ENCODE measurements at regions not wholly inside any gene's neighbourhood (a gene's known extent, or its start where the extent isn't known, plus 50 kb on each side); places are given as distances from the start of the nearest gene placed in this dataset.
"Not testable (repeated sequence)": the region's sequence is repeated elsewhere in the genome, so short reads cannot be mapped to it uniquely, and the experiment has no call there.

GRCh38 chr3:195645872-195646271, 62.1 kb upstream of the APOD start:
- Histone ChIP-seq H3K9me3 (replicated peaks in 1 of 11) (peaks cover 0 to 29% (median 19%) of the 10 kb centered on the region in 11 experiments; a peak in 18 of 22 replicates), H3K4me1 (peaks cover 7 to 13% (median 10%) of the 10 kb centered on the region in 10 experiments; a peak in 19 of 20 replicates)
- H3K4me3 ChIP-seq, H3K36me3 ChIP-seq, H4K20me1 ChIP-seq, H3K27ac ChIP-seq, H3K9ac ChIP-seq, H3K4me2 ChIP-seq, H3K27me3 ChIP-seq: not testable (repeated sequence)

GRCh38 chr3:195643245-195643644, 59.5 kb upstream of the APOD start:
- H3K27me3 ChIP-seq, H3K4me1 ChIP-seq, H3K27ac ChIP-seq, H3K4me3 ChIP-seq, H3K36me3 ChIP-seq, H4K20me1 ChIP-seq, H3K4me2 ChIP-seq, H3K9ac ChIP-seq: not testable (repeated sequence)
- peaks cover 0 to 21% (median 16%) of the 10 kb centered on the region in 11 experiments; a peak in 18 of 22 replicates for H3K9me3 ChIP-seq (replicated peaks in 1 of 11)

GRCh38 chr3:195642311-195642710, 58.6 kb upstream of the APOD start:
- H3K36me3 ChIP-seq, H4K20me1 ChIP-seq, H3K27me3 ChIP-seq, H3K4me1 ChIP-seq, H3K27ac ChIP-seq, H3K9ac ChIP-seq, H3K4me3 ChIP-seq, H3K4me2 ChIP-seq: not testable (repeated sequence)
- H3K9me3 ChIP-seq (replicated peaks in 1 of 11) = peaks cover 0 to 19% (median 15%) of the 10 kb centered on the region in 11 experiments; a peak in 18 of 22 replicates

- H3K27ac ChIP-seq; H3K27me3 ChIP-seq; H3K36me3 ChIP-seq; H3K4me3 ChIP-seq; H4K20me1 ChIP-seq; H3K9me3 ChIP-seq (replicated peaks in 1 of 11); H3K9ac ChIP-seq; H3K4me2 ChIP-seq: not testable (repeated sequence)
- peaks cover 0 to 14% (median 6%) of the 10 kb centered on the region in 10 experiments; a peak in 13 of 20 replicates for H3K4me1 ChIP-seq
These were observed 54.7 kb upstream of the APOD start for GRCh38 chr3:195638456-195638855.

- peaks cover 0 to 16% (median 9%) of the 10 kb centered on the region in 10 experiments; a peak in 14 of 20 replicates for H3K4me1 ChIP-seq
- H4K20me1 ChIP-seq; H3K9ac ChIP-seq; H3K27me3 ChIP-seq; H3K9me3 ChIP-seq (replicated peaks in 1 of 11); H3K36me3 ChIP-seq; H3K27ac ChIP-seq; H3K4me3 ChIP-seq: not testable (repeated sequence)
- 0 out of 22 replicates have a peak overlapping the region, but pooled peaks of 1 of the 11 experiments have one; percentile 36 for H3K4me2 ChIP-seq
These were observed 53.9 kb upstream of the APOD start for GRCh38 chr3:195637473-195638233.

GRCh38 chr3:195637011-195637410, 53.3 kb upstream of the APOD start:
- not testable (repeated sequence) for H3K27ac ChIP-seq, H3K36me3 ChIP-seq
- peak overlapping the region in 3 of 11 experiments; percentile 36 to 64 (median 41); a peak in 3 of 22 replicates for H3K4me2 ChIP-seq

GRCh38 chr3:195635898-195636685, 52.4 kb upstream of the APOD start:
- Histone ChIP-seq H3K4me3 (peak overlapping the region in 6 of 10 experiments; percentile 7 to 56 (median 31); a peak in 5 of 20 replicates), H3K4me2 (peak overlapping the region; percentile 36 to 80 (median 64); a peak in 21 of 22 replicates)
- H3K9me3 ChIP-seq (replicated peaks in 1 of 11) = not testable (repeated sequence)

More at GRCh38 chr3:195637011-195637410, 53.3 kb upstream of the APOD start:
- not testable (repeated sequence) for H3K9ac ChIP-seq; H4K20me1 ChIP-seq; H3K4me3 ChIP-seq; H3K9me3 ChIP-seq (replicated peaks in 1 of 11)
- Histone ChIP-seq H3K27me3 (peaks cover 0 to 14% (median 0%) of the 10 kb centered on the region in 11 experiments; a peak in 6 of 22 replicates), H3K4me1 (peaks cover 0 to 22% (median 15%) of the 10 kb centered on the region in 10 experiments; a peak in 14 of 20 replicates)

GRCh38 chr3:195635262-195635873, 51.6 kb upstream of the APOD start:
- Histone ChIP-seq H3K4me3 (peak overlapping the region in 4 of 10 experiments; percentile 7 to 36 (median 24); a peak in 2 of 20 replicates), H3K4me2 (peak overlapping the region in 10 of 11 experiments; percentile 36 to 80 (median 64); a peak in 14 of 22 replicates), H3K27ac (peak overlapping the region in 2 of 11 experiments; percentile 41 to 53; a peak in 3 of 22 replicates), H3K27me3 (peaks cover 0 to 19% (median 0%) of the 10 kb centered on the region in 11 experiments; a peak in 7 of 22 replicates), H3K9ac (peak overlapping the region in 1 of 11 experiments; percentile 38; a peak in 1 of 22 replicates), H3K4me1 (peaks cover 0 to 30% (median 18%) of the 10 kb centered on the region in 10 experiments; a peak in 14 of 20 replicates)
- H3K9me3 ChIP-seq (replicated peaks in 1 of 11); H4K20me1 ChIP-seq; H3K36me3 ChIP-seq: not testable (repeated sequence)

More at GRCh38 chr3:195635898-195636685, 52.4 kb upstream of the APOD start:
- Histone ChIP-seq H3K27me3 (peaks cover 0 to 18% (median 0%) of the 10 kb centered on the region in 11 experiments; a peak in 6 of 22 replicates), H3K9ac (peak overlapping the region in 2 of 11 experiments; percentile 38 to 47; a peak in 3 of 22 replicates), H3K4me1 (peaks cover 0 to 26% (median 18%) of the 10 kb centered on the region in 10 experiments; a peak in 14 of 20 replicates), H3K27ac (peak overlapping the region in 3 of 11 experiments; percentile 41 to 59 (median 53); a peak in 7 of 22 replicates)
- H3K36me3 ChIP-seq, H4K20me1 ChIP-seq: not testable (repeated sequence)

GRCh38 chr3:195634426-195635261, 50.9 kb upstream of the APOD start:
- Histone ChIP-seq H3K27me3 (peaks cover 0 to 26% (median 0%) of the 10 kb centered on the region in 11 experiments; a peak in 8 of 22 replicates), H3K4me2 (peak overlapping the region in 10 of 11 experiments; percentile 46 to 74 (median 56); a peak in 13 of 22 replicates), H3K4me3 (peak overlapping the region in 9 of 10 experiments; percentile 44 to 68 (median 53); a peak in 15 of 20 replicates), H3K4me1 (peaks cover 0 to 37% (median 25%) of the 10 kb centered on the region in 10 experiments; a peak in 14 of 20 replicates), H3K9ac (peak overlapping the region in 3 of 11 experiments; percentile 43 to 62 (median 44); a peak in 4 of 22 replicates)
- H3K27ac ChIP-seq; H3K9me3 ChIP-seq (replicated peaks in 1 of 11); H4K20me1 ChIP-seq; H3K36me3 ChIP-seq: not testable (repeated sequence)

All from BLaER1 treated with 17β-estradiol and CSF1 and Interleukin-3, amounts not matched to agents 10 nM and 100 nM (cell line).